ENCODE measurements at regions not wholly inside any gene's neighbourhood (a gene's known extent, or its start where the extent isn't known, plus 50 kb on each side); places are given as distances from the start of the nearest gene placed in this dataset.

- no peaks in the 10 kb centered on the region for H3K27me3 Mint-ChIP-seq (ENCODE audit: low read depth)
- H3K4me1 Mint-ChIP-seq: peaks cover 5% of the 10 kb centered on the region
- DNase-seq (ENCODE audit: low spot score) (no peak), ATAC-seq (no peak)
- H3K4me3 Mint-ChIP-seq: no peak overlapping the region
- H3K36me3 Mint-ChIP-seq: no peaks in the 10 kb centered on the region
- no peak overlapping the region for H3K27ac Mint-ChIP-seq
- H3K9me3 Mint-ChIP-seq: no peaks in the 10 kb centered on the region
- CTCF ChIA-PET: interaction anchor here (1.7 kb wide), 1 partner anchor 67 kb away, joined by 3 read pairs; the partner anchor contains the start of gene PHYHIPL
- TF ChIP-seq GABPB1 (CRISPR knock-in tag; IDR thresholded peaks at IDR 0.05) (0 out of 2 replicates have a peak, but pooled peaks have one; percentile 31), SOX15 (CRISPR knock-in tag; IDR thresholded peaks at IDR 0.05) (no peak)
- POLR2A ChIA-PET: no interaction called here
Measured at GRCh38 chr10:59108886-59109288, 67.6 kb upstream of the PHYHIPL start.

DNA sequence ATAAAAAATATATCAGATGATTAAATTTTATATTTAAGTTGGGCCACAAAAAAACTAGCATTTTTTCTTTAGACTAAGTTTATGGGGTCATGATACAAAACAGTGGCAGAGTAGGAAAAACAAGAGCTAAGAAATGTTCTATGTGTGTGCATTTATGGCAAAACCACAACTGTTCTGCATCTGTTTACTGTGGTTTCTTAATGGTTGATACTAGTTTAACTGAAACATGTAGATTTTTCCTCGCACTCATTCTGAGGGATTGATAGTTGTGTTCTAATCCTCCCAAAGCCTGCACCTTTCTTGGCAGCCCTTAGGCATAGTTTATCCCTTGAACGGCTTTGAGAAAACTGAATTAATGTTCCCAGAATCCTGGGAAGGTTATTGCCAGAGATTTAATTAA lies 66.6 kb upstream of the PHYHIPL start:
- H3K27ac Mint-ChIP-seq: no peak overlapping the region
- ATAC-seq (no peak), DNase-seq (ENCODE audit: low spot score) (no peak)
- no peaks in the 10 kb centered on the region for H3K27me3 Mint-ChIP-seq (ENCODE audit: low read depth)
- TF ChIP-seq ZNF425 (CRISPR knock-in tag; conservative IDR thresholded peaks at IDR 0.05) (no peak), JUN (CRISPR knock-in tag; IDR thresholded peaks at IDR 0.05) (no peak), ZNF219 (CRISPR knock-in tag; IDR thresholded peaks at IDR 0.05; ENCODE audit: borderline replicate concordance) (no peak), CBFB (CRISPR knock-in tag; IDR thresholded peaks at IDR 0.05; ENCODE audit: low read depth) (no peak), GTF2I (CRISPR knock-in tag; conservative IDR thresholded peaks at IDR 0.05) (no peak), ZNF138 (CRISPR knock-in tag; conservative IDR thresholded peaks at IDR 0.05) (no peak), CTCF (IDR thresholded peaks at IDR 0.05) (no peak), ATF1 (CRISPR knock-in tag; IDR thresholded peaks at IDR 0.05) (no peak)
- TF ChIP-seq, protein P1, sequence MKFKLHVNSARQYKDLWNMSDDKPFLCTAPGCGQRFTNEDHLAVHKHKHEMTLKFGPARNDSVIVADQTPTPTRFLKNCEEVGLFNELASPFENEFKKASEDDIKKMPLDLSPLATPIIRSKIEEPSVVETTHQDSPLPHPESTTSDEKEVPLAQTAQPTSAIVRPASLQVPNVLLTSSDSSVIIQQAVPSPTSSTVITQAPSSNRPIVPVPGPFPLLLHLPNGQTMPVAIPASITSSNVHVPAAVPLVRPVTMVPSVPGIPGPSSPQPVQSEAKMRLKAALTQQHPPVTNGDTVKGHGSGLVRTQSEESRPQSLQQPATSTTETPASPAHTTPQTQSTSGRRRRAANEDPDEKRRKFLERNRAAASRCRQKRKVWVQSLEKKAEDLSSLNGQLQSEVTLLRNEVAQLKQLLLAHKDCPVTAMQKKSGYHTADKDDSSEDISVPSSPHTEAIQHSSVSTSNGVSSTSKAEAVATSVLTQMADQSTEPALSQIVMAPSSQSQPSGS (CRISPR knock-in tag; IDR thresholded peaks at IDR 0.05; ENCODE audit: borderline replicate concordance, low read depth): no peak
- TF ChIP-seq, protein P2, sequence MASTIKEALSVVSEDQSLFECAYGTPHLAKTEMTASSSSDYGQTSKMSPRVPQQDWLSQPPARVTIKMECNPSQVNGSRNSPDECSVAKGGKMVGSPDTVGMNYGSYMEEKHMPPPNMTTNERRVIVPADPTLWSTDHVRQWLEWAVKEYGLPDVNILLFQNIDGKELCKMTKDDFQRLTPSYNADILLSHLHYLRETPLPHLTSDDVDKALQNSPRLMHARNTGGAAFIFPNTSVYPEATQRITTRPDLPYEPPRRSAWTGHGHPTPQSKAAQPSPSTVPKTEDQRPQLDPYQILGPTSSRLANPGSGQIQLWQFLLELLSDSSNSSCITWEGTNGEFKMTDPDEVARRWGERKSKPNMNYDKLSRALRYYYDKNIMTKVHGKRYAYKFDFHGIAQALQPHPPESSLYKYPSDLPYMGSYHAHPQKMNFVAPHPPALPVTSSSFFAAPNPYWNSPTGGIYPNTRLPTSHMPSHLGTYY (CRISPR knock-in tag; IDR thresholded peaks at IDR 0.05): no peak
- CTCF ChIA-PET: no interaction called here
- H3K36me3 Mint-ChIP-seq: no peaks in the 10 kb centered on the region
- H3K4me3 Mint-ChIP-seq: no peak overlapping the region
- POLR2A ChIA-PET: no interaction called here
- H3K9me3 Mint-ChIP-seq: no peaks in the 10 kb centered on the region
- no peaks in the 10 kb centered on the region for H3K4me1 Mint-ChIP-seq

DNA sequence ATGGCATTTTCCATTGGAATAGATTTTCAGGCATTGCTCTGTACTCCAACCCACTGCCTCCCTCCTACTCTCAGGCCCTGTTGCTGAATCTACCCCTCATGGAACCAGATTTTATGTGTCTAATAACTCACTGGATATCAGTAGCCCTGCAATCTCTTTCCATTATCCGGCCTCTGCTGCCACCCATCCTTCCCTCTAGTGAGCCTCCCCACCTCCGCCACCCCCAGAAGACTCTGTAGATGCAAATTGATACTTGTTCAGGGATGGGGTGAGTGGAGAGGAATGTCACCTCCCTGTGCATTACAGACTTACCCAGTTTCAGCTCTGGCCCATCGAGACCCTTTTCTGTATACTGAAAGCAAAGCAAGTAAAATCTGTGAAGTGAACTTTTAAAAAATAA lies 52.3 kb upstream of the PHYHIPL start:
- ATAC-seq (no peak), DNase-seq (ENCODE audit: low spot score) (no peak)
- H3K36me3 Mint-ChIP-seq: peaks cover 6% of the 10 kb centered on the region; the same call in 1 of the 2 replicates
- TF ChIP-seq ELF4 (CRISPR knock-in tag; IDR thresholded peaks at IDR 0.05; ENCODE audit: low read depth): no peak
- no peak for TF ChIP-seq ATF1 (CRISPR knock-in tag; IDR thresholded peaks at IDR 0.05)
- TF ChIP-seq ZNF423 (CRISPR knock-in tag; IDR thresholded peaks at IDR 0.05): no peak
- TF ChIP-seq GTF2I (CRISPR knock-in tag; conservative IDR thresholded peaks at IDR 0.05): no peak
- no peak overlapping the region for H3K27ac Mint-ChIP-seq
- no peaks in the 10 kb centered on the region; the same call in 1 of the 2 replicates for H3K4me1 Mint-ChIP-seq
- H3K27me3 Mint-ChIP-seq (ENCODE audit: low read depth): no peaks in the 10 kb centered on the region
- peaks cover 12% of the 10 kb centered on the region for H3K9me3 Mint-ChIP-seq
- H3K4me3 Mint-ChIP-seq: no peak overlapping the region
- ChIA-PET CTCF (no interaction called here), POLR2A (no interaction called here)
